ENCODE measurements at regions not wholly inside any gene's neighbourhood (a gene's known extent, or its start where the extent isn't known, plus 50 kb on each side); places are given as distances from the start of the nearest gene placed in this dataset.

DNA sequence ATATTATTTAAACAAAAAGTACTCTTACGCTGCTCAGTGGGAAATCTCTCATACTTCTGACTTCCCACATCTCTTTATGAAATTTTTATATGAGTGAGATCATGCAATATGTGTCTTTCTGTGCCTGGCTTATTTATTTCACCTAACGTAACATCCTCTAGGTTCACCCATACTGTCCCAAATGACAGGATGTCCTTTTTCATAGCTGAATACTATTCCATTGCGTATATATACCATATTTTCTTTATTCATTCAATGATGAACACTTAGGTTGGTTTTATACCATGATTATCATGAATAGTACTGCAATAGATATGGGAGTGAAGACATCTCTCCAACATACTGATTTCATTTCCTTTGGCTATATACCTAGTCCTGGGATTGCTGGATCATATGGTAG, 57.8 kb upstream of the TPP2 start:
- TF ChIP-seq, protein P1, sequence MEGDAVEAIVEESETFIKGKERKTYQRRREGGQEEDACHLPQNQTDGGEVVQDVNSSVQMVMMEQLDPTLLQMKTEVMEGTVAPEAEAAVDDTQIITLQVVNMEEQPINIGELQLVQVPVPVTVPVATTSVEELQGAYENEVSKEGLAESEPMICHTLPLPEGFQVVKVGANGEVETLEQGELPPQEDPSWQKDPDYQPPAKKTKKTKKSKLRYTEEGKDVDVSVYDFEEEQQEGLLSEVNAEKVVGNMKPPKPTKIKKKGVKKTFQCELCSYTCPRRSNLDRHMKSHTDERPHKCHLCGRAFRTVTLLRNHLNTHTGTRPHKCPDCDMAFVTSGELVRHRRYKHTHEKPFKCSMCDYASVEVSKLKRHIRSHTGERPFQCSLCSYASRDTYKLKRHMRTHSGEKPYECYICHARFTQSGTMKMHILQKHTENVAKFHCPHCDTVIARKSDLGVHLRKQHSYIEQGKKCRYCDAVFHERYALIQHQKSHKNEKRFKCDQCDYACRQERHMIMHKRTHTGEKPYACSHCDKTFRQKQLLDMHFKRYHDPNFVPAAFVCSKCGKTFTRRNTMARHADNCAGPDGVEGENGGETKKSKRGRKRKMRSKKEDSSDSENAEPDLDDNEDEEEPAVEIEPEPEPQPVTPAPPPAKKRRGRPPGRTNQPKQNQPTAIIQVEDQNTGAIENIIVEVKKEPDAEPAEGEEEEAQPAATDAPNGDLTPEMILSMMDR (IDR thresholded peaks at IDR 0.05 in 2 of 3, conservative IDR thresholded peaks at IDR 0.05 in 1 of 3; ENCODE audit: control insufficient read depth in 2 of 3, extremely low read depth in 1 of 3, insufficient read depth in 1 of 3, low read depth in 3 of 3, low read length in 3 of 3), result no peak
- TF ChIP-seq EZH2 (IDR thresholded peaks at IDR 0.05; ENCODE audit: borderline replicate concordance, control insufficient read depth, low read depth, low read length) (no peak), CBX5 (IDR thresholded peaks at IDR 0.05; ENCODE audit: low read depth) (no peak), SUZ12 (IDR thresholded peaks at IDR 0.05; ENCODE audit: unreplicated experiment) (no peak), RBBP5 (conservative IDR thresholded peaks at IDR 0.05) (no peak), SMAD5 (IDR thresholded peaks at IDR 0.05; ENCODE audit: low read depth) (no peak), CEBPB (IDR thresholded peaks at IDR 0.05; ENCODE audit: borderline replicate concordance in 1 of 2, low read depth in 2 of 2, low read length in 2 of 2) (no peak), RFX5 (IDR thresholded peaks at IDR 0.05; ENCODE audit: low read depth, low read length) (no peak), SMC3 (IDR thresholded peaks at IDR 0.05; ENCODE audit: borderline replicate concordance, low read length) (no peak)
- TF ChIP-seq, protein P2, sequence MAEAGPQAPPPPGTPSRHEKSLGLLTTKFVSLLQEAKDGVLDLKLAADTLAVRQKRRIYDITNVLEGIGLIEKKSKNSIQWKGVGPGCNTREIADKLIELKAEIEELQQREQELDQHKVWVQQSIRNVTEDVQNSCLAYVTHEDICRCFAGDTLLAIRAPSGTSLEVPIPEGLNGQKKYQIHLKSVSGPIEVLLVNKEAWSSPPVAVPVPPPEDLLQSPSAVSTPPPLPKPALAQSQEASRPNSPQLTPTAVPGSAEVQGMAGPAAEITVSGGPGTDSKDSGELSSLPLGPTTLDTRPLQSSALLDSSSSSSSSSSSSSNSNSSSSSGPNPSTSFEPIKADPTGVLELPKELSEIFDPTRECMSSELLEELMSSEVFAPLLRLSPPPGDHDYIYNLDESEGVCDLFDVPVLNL (IDR thresholded peaks at IDR 0.05; ENCODE audit: low read depth, low read length), result no peak
- TF ChIP-seq, protein P3, sequence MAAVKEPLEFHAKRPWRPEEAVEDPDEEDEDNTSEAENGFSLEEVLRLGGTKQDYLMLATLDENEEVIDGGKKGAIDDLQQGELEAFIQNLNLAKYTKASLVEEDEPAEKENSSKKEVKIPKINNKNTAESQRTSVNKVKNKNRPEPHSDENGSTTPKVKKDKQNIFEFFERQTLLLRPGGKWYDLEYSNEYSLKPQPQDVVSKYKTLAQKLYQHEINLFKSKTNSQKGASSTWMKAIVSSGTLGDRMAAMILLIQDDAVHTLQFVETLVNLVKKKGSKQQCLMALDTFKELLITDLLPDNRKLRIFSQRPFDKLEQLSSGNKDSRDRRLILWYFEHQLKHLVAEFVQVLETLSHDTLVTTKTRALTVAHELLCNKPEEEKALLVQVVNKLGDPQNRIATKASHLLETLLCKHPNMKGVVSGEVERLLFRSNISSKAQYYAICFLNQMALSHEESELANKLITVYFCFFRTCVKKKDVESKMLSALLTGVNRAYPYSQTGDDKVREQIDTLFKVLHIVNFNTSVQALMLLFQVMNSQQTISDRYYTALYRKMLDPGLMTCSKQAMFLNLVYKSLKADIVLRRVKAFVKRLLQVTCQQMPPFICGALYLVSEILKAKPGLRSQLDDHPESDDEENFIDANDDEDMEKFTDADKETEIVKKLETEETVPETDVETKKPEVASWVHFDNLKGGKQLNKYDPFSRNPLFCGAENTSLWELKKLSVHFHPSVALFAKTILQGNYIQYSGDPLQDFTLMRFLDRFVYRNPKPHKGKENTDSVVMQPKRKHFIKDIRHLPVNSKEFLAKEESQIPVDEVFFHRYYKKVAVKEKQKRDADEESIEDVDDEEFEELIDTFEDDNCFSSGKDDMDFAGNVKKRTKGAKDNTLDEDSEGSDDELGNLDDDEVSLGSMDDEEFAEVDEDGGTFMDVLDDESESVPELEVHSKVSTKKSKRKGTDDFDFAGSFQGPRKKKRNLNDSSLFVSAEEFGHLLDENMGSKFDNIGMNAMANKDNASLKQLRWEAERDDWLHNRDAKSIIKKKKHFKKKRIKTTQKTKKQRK (IDR thresholded peaks at IDR 0.05; ENCODE audit: low read depth, low read length), result no peak
- TF ChIP-seq, protein P4, sequence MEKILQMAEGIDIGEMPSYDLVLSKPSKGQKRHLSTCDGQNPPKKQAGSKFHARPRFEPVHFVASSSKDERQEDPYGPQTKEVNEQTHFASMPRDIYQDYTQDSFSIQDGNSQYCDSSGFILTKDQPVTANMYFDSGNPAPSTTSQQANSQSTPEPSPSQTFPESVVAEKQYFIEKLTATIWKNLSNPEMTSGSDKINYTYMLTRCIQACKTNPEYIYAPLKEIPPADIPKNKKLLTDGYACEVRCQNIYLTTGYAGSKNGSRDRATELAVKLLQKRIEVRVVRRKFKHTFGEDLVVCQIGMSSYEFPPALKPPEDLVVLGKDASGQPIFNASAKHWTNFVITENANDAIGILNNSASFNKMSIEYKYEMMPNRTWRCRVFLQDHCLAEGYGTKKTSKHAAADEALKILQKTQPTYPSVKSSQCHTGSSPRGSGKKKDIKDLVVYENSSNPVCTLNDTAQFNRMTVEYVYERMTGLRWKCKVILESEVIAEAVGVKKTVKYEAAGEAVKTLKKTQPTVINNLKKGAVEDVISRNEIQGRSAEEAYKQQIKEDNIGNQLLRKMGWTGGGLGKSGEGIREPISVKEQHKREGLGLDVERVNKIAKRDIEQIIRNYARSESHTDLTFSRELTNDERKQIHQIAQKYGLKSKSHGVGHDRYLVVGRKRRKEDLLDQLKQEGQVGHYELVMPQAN (conservative IDR thresholded peaks at IDR 0.05), result no peak
